ENCODE measurements at regions not wholly inside any gene's neighbourhood (a gene's known extent, or its start where the extent isn't known, plus 50 kb on each side); places are given as distances from the start of the nearest gene placed in this dataset.

- H3K9me3 ChIP-seq (ENCODE audit: insufficient read depth in 2 of 2, low read depth in 1 of 2, low read length in 1 of 2), result no peaks in the 10 kb centered on the region
- no peak overlapping the region for H3K27ac ChIP-seq (ENCODE audit: low read depth, low read length)
- H3K18ac ChIP-seq (ENCODE audit: extremely low read depth, low read length), result no peak overlapping the region
- no peak overlapping the region for H2BK20ac ChIP-seq (ENCODE audit: low read length)
- peaks cover 0 to 4% (median 1%) of the 10 kb centered on the region in 4 experiments; a peak in 2 of 7 replicates for H3K4me1 ChIP-seq (replicated peaks in 1 of 4; ENCODE audit: control insufficient read depth in 3 of 4, insufficient read depth in 4 of 4, low read length in 3 of 4)
- no peaks in the 10 kb centered on the region for H3K79me1 ChIP-seq (ENCODE audit: low read depth, low read length)
- 80% methylated on average over 2 of the region's 2 CpGs; no CpG with 5 or more reads in 1 of the 2 experiments for WGBS, 2 experiments (ENCODE audit: extremely low coverage in 1 of 2, insufficient coverage in 1 of 2, insufficient read length in 1 of 2, insufficient replicate concordance in 2 of 2, low coverage in 1 of 2, low lambda C conversion rate in 2 of 2, missing lambda C conversion rate in 1 of 2)
- ChIA-PET CTCF (ENCODE audit: partially characterized antibody) (interaction anchor here (1.0 to 2.2 kb wide), 2 partner anchors 14 to 108 kb away, joined by 5 to 6 read pairs; no protein-coding TSS in a partner anchor), POLR2A (ENCODE audit: partially characterized antibody) (no interaction called here)
- no peak overlapping the region for H3K4me2 ChIP-seq (ENCODE audit: insufficient read depth in 1 of 2, low read depth in 2 of 2, low read length in 2 of 2)
- H2BK15ac ChIP-seq (ENCODE audit: low read length), result no peak overlapping the region
- H2BK5ac ChIP-seq (ENCODE audit: low read depth, low read length), result no peak overlapping the region
- H4K5ac ChIP-seq (ENCODE audit: insufficient read length, low read depth, low read length), result no peak overlapping the region
- H2AFZ ChIP-seq (ENCODE audit: low read length), result no peak overlapping the region
- no peak overlapping the region for H3K56ac ChIP-seq (replicated peaks; ENCODE audit: insufficient read length, low read depth, low read length)
- no peak overlapping the region for H2AK5ac ChIP-seq (ENCODE audit: low read depth, low read length)
- DNase-seq (ENCODE audit: low read depth in 1 of 2, low spot score in 2 of 2) (no peak), FAIRE-seq (no peak)
- H3K4me3 ChIP-seq (ENCODE audit: extremely low read depth in 1 of 4, insufficient read depth in 2 of 4, low read depth in 3 of 4, low read length in 4 of 4), result no peak overlapping the region
- no peak overlapping the region for H2BK120ac ChIP-seq (replicated peaks; ENCODE audit: low read depth, low read length)
- no peaks in the 10 kb centered on the region for H3K79me2 ChIP-seq (ENCODE audit: control insufficient read depth in 1 of 2, insufficient read depth in 2 of 2, low read length in 2 of 2)
- H4K20me1 ChIP-seq (replicated peaks in 1 of 2; ENCODE audit: control insufficient read depth in 1 of 2, insufficient read depth in 2 of 2, low read length in 2 of 2), result no peaks in the 10 kb centered on the region
- H3K36me3 ChIP-seq (ENCODE audit: control insufficient read depth in 2 of 4, insufficient read depth in 4 of 4, low read length in 3 of 4), result no peaks in the 10 kb centered on the region
- no peak overlapping the region for H3K23ac ChIP-seq (ENCODE audit: insufficient read length)
- H3K4ac ChIP-seq (replicated peaks; ENCODE audit: insufficient read length, low read depth, low read length), result no peak overlapping the region
- H3K27me3 ChIP-seq (replicated peaks in 1 of 4; ENCODE audit: control insufficient read depth in 3 of 4, extremely low read depth in 1 of 4, insufficient read depth in 3 of 4, low read length in 3 of 4), result peaks cover 0 to 13% (median 11%) of the 10 kb centered on the region in 4 experiments; a peak in 6 of 7 replicates
- H3K23me2 ChIP-seq (ENCODE audit: low read depth, low read length), result peaks cover 6% of the 10 kb centered on the region; the same call in 1 of the 2 replicates
- H2BK12ac ChIP-seq (ENCODE audit: low read depth, low read length), result no peak overlapping the region
- no peak overlapping the region for H3K14ac ChIP-seq (ENCODE audit: insufficient read length)
- no peak overlapping the region for H4K91ac ChIP-seq (replicated peaks; ENCODE audit: insufficient read length, low read length)
- no peak overlapping the region for H3K9ac ChIP-seq (replicated peaks in 1 of 4; ENCODE audit: extremely low read depth in 1 of 4, low read depth in 3 of 4, low read length in 3 of 4)
- H4K8ac ChIP-seq (ENCODE audit: extremely low read depth, insufficient read depth, low read length), result no peak overlapping the region
- no peak for TF ChIP-seq JUND (IDR thresholded peaks at IDR 0.05; ENCODE audit: low read length)
- no peak for TF ChIP-seq YY1 (IDR thresholded peaks at IDR 0.05; ENCODE audit: low read depth, low read length)
- TF ChIP-seq SIN3A (conservative IDR thresholded peaks at IDR 0.05 in 1 of 2, IDR thresholded peaks at IDR 0.05 in 1 of 2; ENCODE audit: low read depth in 1 of 2, low read length in 2 of 2), result no peak
- TF ChIP-seq TAF7 (optimal IDR thresholded peaks at IDR 0.05; ENCODE audit: borderline replicate concordance, low read depth, low read length), result no peak
- TF ChIP-seq SP2 (IDR thresholded peaks at IDR 0.05; ENCODE audit: low read length), result no peak
- no peak for TF ChIP-seq POU5F1 (IDR thresholded peaks at IDR 0.05; ENCODE audit: low read depth, low read length)
- no peak for TF ChIP-seq RXRA (IDR thresholded peaks at IDR 0.05; ENCODE audit: insufficient read depth, low read depth, low read length)
- no peak for TF ChIP-seq KDM5A (IDR thresholded peaks at IDR 0.05; ENCODE audit: low read length)
- TF ChIP-seq FOSL1 (IDR thresholded peaks at IDR 0.05; ENCODE audit: insufficient read depth, low read depth, low read length), result no peak
Measured at GRCh38 chr3:124579641-124580040, 150.6 kb upstream of the UMPS start.
